Panc1 (cell line): ENCODE measurements at regions not wholly inside any gene's neighbourhood (a gene's known extent, or its start where the extent isn't known, plus 50 kb on each side); places are given as distances from the start of the nearest gene placed in this dataset.

Experiments
- POLR2AphosphoS5 ChIP-seq: IDR thresholded peaks from 2 replicates; pipeline ENCODE4 v1.6.1; 2012; ENCODE audit warnings: mild to moderate bottlenecking, low read depth, low read length, moderate library complexity
- SIN3A ChIP-seq: IDR thresholded peaks from 2 replicates; pipeline ENCODE4 v1.6.1; 2012; ENCODE audit warnings: low read depth, mild to moderate bottlenecking, low read length, moderate library complexity, borderline replicate concordance; ENCODE audit not compliant: insufficient read depth
- TF ChIP-seq, protein P1 (sequence below): fragments of 450-650 bp; IDR thresholded peaks from 2 replicates; pipeline ENCODE4 v1.5.1; 2017; ENCODE audit warnings: mild to moderate bottlenecking
- TF ChIP-seq, protein P2 (sequence below), 2 experiments: IDR thresholded peaks; 2 replicates each; pipeline ENCODE4 v1.6.1; 2011 to 2012; ENCODE audit warnings: low read depth in 2 of 2, control low read depth in 1 of 2, low read length in 1 of 2, mild to moderate bottlenecking in 1 of 2, moderate library complexity in 1 of 2; ENCODE audit not compliant: insufficient read depth in 1 of 2

DNA sequence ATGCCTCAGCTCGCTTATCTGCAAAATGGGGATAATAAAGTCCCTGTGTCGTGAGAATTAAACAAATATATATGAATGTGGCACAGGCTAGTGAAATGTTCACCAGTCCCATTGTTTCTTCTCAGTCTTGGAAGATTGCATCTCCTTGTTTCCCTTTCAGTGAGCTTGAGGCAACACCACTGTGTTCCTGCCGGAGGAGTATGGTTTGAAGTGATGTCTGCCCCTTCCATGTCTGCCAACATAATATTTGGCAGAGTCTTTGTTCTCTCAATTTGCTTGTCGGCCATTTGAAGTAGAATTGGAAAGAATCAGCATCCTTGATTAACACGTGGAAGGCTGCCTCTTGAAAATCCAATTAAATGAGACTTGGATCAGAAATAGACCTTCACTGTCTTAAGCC lies 1088.5 kb upstream of the INTU start:
- TF ChIP-seq, protein P1, sequence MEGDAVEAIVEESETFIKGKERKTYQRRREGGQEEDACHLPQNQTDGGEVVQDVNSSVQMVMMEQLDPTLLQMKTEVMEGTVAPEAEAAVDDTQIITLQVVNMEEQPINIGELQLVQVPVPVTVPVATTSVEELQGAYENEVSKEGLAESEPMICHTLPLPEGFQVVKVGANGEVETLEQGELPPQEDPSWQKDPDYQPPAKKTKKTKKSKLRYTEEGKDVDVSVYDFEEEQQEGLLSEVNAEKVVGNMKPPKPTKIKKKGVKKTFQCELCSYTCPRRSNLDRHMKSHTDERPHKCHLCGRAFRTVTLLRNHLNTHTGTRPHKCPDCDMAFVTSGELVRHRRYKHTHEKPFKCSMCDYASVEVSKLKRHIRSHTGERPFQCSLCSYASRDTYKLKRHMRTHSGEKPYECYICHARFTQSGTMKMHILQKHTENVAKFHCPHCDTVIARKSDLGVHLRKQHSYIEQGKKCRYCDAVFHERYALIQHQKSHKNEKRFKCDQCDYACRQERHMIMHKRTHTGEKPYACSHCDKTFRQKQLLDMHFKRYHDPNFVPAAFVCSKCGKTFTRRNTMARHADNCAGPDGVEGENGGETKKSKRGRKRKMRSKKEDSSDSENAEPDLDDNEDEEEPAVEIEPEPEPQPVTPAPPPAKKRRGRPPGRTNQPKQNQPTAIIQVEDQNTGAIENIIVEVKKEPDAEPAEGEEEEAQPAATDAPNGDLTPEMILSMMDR, result no peak
- TF ChIP-seq POLR2AphosphoS5, result no peak
- TF ChIP-seq, protein P2, sequence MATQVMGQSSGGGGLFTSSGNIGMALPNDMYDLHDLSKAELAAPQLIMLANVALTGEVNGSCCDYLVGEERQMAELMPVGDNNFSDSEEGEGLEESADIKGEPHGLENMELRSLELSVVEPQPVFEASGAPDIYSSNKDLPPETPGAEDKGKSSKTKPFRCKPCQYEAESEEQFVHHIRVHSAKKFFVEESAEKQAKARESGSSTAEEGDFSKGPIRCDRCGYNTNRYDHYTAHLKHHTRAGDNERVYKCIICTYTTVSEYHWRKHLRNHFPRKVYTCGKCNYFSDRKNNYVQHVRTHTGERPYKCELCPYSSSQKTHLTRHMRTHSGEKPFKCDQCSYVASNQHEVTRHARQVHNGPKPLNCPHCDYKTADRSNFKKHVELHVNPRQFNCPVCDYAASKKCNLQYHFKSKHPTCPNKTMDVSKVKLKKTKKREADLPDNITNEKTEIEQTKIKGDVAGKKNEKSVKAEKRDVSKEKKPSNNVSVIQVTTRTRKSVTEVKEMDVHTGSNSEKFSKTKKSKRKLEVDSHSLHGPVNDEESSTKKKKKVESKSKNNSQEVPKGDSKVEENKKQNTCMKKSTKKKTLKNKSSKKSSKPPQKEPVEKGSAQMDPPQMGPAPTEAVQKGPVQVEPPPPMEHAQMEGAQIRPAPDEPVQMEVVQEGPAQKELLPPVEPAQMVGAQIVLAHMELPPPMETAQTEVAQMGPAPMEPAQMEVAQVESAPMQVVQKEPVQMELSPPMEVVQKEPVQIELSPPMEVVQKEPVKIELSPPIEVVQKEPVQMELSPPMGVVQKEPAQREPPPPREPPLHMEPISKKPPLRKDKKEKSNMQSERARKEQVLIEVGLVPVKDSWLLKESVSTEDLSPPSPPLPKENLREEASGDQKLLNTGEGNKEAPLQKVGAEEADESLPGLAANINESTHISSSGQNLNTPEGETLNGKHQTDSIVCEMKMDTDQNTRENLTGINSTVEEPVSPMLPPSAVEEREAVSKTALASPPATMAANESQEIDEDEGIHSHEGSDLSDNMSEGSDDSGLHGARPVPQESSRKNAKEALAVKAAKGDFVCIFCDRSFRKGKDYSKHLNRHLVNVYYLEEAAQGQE (IDR thresholded peaks at IDR 0.05; ENCODE audit: insufficient read depth in 1 of 2, low read depth in 2 of 2, low read length in 1 of 2), result no peak
- TF ChIP-seq SIN3A, result no peak
